AG04450 (cell line): ENCODE measurements at regions not wholly inside any gene's neighbourhood (a gene's known extent, or its start where the extent isn't known, plus 50 kb on each side); places are given as distances from the start of the nearest gene placed in this dataset.

Experiments used
- CTCF ChIA-PET: fragments of 300-600, 350-600 bp; formaldehyde crosslinking; extraction: SDS; loops from one replicate; lab custom pipeline; 2022; ENCODE audit warnings: antibody characterized with exemption, inconsistent platforms; lab: Charles Lee
- POLR2A ChIA-PET: fragments of 350-600 bp; formaldehyde crosslinking; extraction: SDS; loops from one replicate; lab custom pipeline; 2021; ENCODE audit warnings: antibody characterized with exemption, inconsistent platforms; lab: Yijun Ruan, JAX
- DNase-seq: peaks from one replicate; pipeline ENCODE4 v3.0.0-alpha.2; 2011; ENCODE audit warnings: low read depth, low spot score
- H3K27ac ChIP-seq: one replicate; pipeline ENCODE4 v1.5.1; 2012; ENCODE audit warnings: low read depth, low read length, control low read depth
- H3K27me3 ChIP-seq: one replicate; pipeline ENCODE4 v1.6.0; 2012; ENCODE audit warnings: low read length; ENCODE audit not compliant: control insufficient read depth, insufficient read depth
- H3K4me3 ChIP-seq: 2 replicates; pipeline ENCODE4 v1.5.1; 2011; ENCODE audit warnings: mild to moderate bottlenecking, low read depth, low read length, control low read depth
- H3K9me3 ChIP-seq: 2 replicates; pipeline ENCODE4 v1.5.1; 2012; ENCODE audit warnings: low read length; ENCODE audit not compliant: control insufficient read depth, insufficient read depth
- TF ChIP-seq, protein P1 (sequence below): IDR thresholded peaks from 2 replicates; pipeline ENCODE4 v1.5.1; 2011; ENCODE audit warnings: low read depth, low read length, control low read depth, inconsistent platforms

DNA sequence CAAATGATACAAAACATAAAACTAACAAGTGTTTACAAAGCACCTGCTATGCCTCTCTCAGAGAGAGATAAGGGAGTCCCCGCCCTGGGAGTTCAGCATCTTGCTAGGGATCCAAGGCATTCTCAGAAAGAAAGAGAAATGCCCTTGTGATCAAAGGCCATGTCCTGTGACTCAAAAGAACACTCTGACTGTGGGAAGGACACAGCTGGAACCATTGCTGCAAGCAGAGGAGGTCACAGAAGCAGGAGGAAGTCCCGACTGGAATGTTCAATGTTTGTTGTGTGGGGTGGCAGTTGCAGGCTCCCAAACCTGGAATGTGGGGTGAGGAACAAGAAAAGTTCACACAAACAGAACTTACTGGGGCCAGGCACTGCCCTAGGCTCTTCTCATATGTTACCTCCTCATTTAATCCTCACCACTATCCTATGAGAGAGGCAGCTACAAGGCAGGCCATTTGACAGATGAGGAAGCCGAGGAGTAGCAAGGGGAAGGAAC lies 93.0 kb upstream of the GRIK3 start:
- TF ChIP-seq, protein P1, sequence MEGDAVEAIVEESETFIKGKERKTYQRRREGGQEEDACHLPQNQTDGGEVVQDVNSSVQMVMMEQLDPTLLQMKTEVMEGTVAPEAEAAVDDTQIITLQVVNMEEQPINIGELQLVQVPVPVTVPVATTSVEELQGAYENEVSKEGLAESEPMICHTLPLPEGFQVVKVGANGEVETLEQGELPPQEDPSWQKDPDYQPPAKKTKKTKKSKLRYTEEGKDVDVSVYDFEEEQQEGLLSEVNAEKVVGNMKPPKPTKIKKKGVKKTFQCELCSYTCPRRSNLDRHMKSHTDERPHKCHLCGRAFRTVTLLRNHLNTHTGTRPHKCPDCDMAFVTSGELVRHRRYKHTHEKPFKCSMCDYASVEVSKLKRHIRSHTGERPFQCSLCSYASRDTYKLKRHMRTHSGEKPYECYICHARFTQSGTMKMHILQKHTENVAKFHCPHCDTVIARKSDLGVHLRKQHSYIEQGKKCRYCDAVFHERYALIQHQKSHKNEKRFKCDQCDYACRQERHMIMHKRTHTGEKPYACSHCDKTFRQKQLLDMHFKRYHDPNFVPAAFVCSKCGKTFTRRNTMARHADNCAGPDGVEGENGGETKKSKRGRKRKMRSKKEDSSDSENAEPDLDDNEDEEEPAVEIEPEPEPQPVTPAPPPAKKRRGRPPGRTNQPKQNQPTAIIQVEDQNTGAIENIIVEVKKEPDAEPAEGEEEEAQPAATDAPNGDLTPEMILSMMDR, result no peak
- H3K27me3 ChIP-seq, result no peaks in the 10 kb centered on the region
- ChIA-PET POLR2A (no interaction called here), CTCF (no interaction called here)
- DNase-seq, result no peak
- H3K9me3 ChIP-seq, result no peaks in the 10 kb centered on the region
- no peak overlapping the region for H3K27ac ChIP-seq
- no peak overlapping the region for H3K4me3 ChIP-seq

DNA sequence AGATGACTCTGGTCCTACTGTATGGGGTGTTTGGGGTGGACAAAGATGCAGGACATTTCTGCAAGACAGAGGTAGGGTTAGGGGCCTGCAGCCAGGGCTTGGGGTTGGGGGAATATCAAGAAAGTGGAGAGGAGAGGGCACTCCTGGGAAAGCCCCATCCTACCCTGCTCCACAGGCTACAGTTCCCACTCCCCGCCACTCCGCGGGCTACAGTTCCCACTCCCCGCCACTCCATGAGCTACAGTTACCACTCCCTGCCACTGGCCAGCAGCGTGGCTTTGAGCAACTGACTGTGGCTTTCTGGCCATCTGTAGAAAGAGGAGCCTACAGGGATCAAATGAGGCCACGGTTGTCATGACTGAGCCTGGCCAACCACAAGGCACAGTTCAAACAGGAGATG lies 93.8 kb upstream of the GRIK3 start:
- DNase-seq, result no peak
- Histone ChIP-seq H3K27me3 (no peaks in the 10 kb centered on the region), H3K4me3 (no peak overlapping the region), H3K9me3 (no peaks in the 10 kb centered on the region), H3K27ac (no peak overlapping the region)
- ChIA-PET POLR2A (no interaction called here), CTCF (no interaction called here)
- TF ChIP-seq, protein P1, result no peak

DNA sequence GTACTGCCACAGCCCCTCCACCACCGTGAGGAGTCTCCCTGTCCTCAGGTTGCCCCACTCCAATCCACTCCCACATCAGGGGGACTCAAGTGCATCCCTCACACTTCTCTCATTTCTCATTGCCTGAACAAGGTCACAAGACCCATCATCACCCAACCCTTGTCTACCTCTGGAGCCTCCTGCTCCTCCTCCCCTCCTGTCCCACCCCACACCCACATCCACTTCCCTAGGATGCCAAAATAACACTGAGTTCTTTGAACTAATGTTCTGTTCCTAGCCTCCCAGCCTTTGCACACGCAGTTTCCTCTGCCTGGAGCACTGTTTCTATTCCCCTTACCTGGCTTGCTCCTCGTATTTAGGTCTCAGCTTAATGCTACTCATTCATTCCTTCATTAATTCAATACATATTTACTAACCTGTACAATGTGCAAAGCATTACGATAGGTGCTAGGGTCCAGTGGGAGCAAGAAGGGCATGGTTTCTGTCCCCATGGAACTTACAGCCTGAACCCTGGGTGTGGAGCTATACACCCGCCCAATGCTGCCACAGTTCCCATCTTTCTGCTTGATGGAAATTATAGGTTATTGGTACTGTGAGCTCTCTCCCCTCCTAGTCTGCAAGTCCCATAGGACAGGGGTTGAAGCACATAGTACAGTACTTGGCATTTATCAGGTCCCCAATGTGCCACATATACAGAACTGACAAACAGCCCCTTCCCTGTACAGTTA lies 96.1 kb upstream of the GRIK3 start:
- Histone ChIP-seq H3K9me3 (no peaks in the 10 kb centered on the region), H3K4me3 (no peak overlapping the region), H3K27me3 (no peaks in the 10 kb centered on the region), H3K27ac (no peak overlapping the region)
- ChIA-PET CTCF (no interaction called here), POLR2A (no interaction called here)
- TF ChIP-seq, protein P1, result no peak
- no peak for DNase-seq

DNA sequence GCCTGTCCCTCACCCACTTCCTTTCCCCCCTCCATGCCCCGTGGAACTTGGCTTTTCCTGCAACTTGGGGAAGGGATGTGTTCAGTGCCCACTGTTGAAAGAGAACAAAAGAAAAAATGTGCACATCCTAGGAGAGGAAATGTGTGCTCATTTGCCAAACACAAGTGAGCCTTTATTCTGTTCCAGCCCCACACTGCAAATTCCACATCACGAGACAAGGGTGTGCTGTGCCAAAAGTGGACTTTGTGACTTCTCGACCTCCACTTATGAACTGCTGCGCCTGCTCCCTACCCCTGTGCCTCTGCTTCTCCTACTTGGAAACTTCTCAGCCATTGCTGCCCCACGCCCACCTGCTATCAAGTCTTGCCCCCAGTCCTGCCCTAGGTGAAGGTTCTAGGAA lies 97.0 kb upstream of the GRIK3 start:
- ChIA-PET CTCF (no interaction called here), POLR2A (no interaction called here)
- H3K4me3 ChIP-seq, result no peak overlapping the region
- no peak overlapping the region for H3K27ac ChIP-seq
- H3K27me3 ChIP-seq, result no peaks in the 10 kb centered on the region
- TF ChIP-seq, protein P1, result no peak
- no peak for DNase-seq
- no peaks in the 10 kb centered on the region for H3K9me3 ChIP-seq

DNA sequence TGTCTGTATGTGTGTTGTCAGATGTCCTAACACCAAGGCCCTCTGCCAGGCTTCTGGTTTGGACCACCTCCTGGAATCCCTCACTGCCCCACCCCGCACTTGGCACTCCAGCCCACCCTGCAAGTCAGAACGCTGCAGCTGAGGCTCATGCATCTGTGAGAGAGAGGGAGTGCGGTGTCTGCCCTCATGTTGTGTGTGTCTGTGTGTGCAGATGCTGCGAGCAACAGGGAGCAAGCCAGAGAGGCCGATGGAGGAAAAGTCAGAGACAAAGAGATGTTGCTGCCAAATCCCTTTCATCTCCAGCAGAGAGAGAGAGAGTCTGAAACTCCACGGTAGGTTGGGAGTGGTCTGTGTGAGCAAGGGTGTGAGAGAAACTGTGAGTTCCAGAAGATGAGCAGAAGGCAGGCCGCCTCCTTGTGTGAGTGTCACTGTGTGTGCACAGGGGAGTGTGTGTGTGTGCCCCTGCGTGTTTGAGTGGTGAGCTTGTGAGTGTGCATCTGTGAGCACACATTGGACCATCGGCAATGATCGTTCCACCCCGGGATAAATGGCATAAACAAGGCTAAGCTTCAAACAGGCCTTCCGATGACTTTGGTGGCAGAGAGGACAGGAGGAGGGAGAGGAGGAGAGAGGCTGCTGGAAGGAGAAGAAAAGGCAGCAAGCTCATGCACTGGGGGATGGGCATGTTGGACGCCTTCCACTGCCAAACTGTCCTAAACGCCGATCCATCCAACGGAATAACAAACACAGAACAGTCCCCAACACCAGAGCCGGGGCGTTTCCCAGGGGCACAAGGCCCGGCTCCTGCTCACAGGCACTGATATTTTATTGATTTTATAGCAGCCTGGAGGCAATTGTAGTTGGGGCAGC lies 99.2 kb upstream of the GRIK3 start:
- Histone ChIP-seq H3K27ac (no peak overlapping the region), H3K9me3 (no peaks in the 10 kb centered on the region), H3K4me3 (no peak overlapping the region), H3K27me3 (no peaks in the 10 kb centered on the region)
- no peak for DNase-seq
- CTCF ChIA-PET, result no interaction called here
- TF ChIP-seq, protein P1, result no peak
- POLR2A ChIA-PET, result no interaction called here
